ENCODE measurements at regions not wholly inside any gene's neighbourhood (a gene's known extent, or its start where the extent isn't known, plus 50 kb on each side); places are given as distances from the start of the nearest gene placed in this dataset.

DNA sequence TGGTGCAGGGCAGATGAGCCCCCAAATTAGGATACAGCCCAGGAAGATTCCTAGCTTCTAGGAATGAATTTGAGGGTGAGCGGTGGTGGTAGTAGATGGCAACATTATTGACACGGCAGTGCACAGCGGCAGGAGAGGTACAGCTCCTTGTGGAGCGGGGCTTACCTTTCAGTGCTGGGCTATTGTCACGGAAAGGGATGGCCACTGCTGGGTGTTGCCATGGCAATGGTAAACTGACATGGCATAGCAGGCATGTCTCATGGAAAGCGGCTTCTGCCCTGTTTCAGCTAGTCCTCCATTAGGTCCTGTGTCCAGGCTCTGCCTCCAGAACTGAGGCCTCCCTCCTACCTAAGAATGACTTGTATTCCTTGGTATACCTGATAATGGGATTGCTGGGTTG lies 81.8 kb upstream of the WDR1 start:
- no peaks in the 10 kb centered on the region for H3K79me2 ChIP-seq (ENCODE audit: control insufficient read depth, insufficient read depth, low read length)
- H3K9me3 ChIP-seq (ENCODE audit: control extremely low read depth in 1 of 3, control insufficient read depth in 2 of 3, insufficient read depth in 1 of 3, low read length in 2 of 3) = no peaks in the 10 kb centered on the region
- ChIA-PET POLR2A (no interaction called here), CTCF (no interaction called here)
- DNase-seq = no peak
- Mint-ChIP-seq H3K4me1 (no peaks in the 10 kb centered on the region), H3K27me3 (peaks cover 17% of the 10 kb centered on the region), H3K9me3 (ENCODE audit: insufficient read depth) (peaks cover 2% of the 10 kb centered on the region), H3K4me3 (no peak overlapping the region), H3K27ac (no peak overlapping the region)
- H3K4me2 ChIP-seq (replicated peaks; ENCODE audit: low read depth, low read length, poor library complexity, severe bottlenecking) = no peak overlapping the region
- no peaks in the 10 kb centered on the region for H4K20me1 ChIP-seq (ENCODE audit: control insufficient read depth, insufficient read depth, low read length, poor library complexity, severe bottlenecking)
- intact Hi-C loops (cut with micrococcal nuclease) = no loop called here
- H2AFZ ChIP-seq (ENCODE audit: insufficient read depth, low read depth, low read length, poor library complexity, severe bottlenecking) = no peak overlapping the region
- WGBS (ENCODE audit: insufficient coverage) = 100% methylated on average over 6 of the region's 6 CpGs
- H3K36me3 ChIP-seq (replicated peaks in 1 of 2; ENCODE audit: control extremely low read depth in 1 of 2, control insufficient read depth in 1 of 2, extremely low read depth in 1 of 2, insufficient read depth in 2 of 2, low read length in 1 of 2) = no peaks in the 10 kb centered on the region
- H3K4me3 ChIP-seq (ENCODE audit: control extremely low read depth in 1 of 5, extremely low read depth in 1 of 5, insufficient read depth in 1 of 5, low read depth in 2 of 5, low read length in 4 of 5) = no peak overlapping the region
- H3K27me3 ChIP-seq (replicated peaks in 1 of 4; ENCODE audit: control extremely low read depth in 1 of 4, control insufficient read depth in 3 of 4, insufficient read depth in 4 of 4, low read length in 3 of 4) = peaks cover 0 to 5% (median 0%) of the 10 kb centered on the region in 4 experiments
- no peaks in the 10 kb centered on the region for H3K4me1 ChIP-seq (ENCODE audit: control insufficient read depth in 2 of 2, insufficient read depth in 2 of 2, low read length in 2 of 2)
- no peak overlapping the region for H3K9ac ChIP-seq (ENCODE audit: low read length)
- H3K27ac ChIP-seq (ENCODE audit: low read length in 2 of 2) = no peak overlapping the region
- TF ChIP-seq, protein P1, sequence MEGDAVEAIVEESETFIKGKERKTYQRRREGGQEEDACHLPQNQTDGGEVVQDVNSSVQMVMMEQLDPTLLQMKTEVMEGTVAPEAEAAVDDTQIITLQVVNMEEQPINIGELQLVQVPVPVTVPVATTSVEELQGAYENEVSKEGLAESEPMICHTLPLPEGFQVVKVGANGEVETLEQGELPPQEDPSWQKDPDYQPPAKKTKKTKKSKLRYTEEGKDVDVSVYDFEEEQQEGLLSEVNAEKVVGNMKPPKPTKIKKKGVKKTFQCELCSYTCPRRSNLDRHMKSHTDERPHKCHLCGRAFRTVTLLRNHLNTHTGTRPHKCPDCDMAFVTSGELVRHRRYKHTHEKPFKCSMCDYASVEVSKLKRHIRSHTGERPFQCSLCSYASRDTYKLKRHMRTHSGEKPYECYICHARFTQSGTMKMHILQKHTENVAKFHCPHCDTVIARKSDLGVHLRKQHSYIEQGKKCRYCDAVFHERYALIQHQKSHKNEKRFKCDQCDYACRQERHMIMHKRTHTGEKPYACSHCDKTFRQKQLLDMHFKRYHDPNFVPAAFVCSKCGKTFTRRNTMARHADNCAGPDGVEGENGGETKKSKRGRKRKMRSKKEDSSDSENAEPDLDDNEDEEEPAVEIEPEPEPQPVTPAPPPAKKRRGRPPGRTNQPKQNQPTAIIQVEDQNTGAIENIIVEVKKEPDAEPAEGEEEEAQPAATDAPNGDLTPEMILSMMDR (IDR thresholded peaks at IDR 0.05) = no peak
- no peak for TF ChIP-seq EZH2 (IDR thresholded peaks at IDR 0.05; ENCODE audit: borderline replicate concordance, insufficient read depth, low read depth, low read length, poor library complexity, severe bottlenecking)
- no peak for ATAC-seq (ENCODE audit: low read depth)

DNA sequence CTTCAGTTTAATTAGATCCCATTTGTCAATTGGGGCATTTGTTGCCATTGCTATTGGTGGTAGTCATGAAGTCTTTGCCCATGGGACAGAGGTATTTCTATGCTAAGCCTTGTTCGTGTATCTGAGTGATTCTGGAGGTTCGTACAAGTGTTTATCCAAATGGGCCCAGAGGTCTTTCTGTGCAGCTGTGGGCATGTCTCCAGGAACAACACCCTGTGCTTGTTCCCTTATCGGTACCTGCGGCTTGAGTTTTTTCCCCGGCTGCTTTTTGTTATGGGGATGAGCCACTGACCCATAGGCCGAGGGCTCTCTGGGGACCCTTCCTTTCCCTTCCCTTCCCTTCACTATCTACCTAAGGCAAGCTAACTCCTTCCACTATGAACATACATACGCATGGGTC lies 81.4 kb upstream of the WDR1 start:
- no peak overlapping the region for H3K4me3 ChIP-seq (ENCODE audit: control extremely low read depth in 1 of 5, extremely low read depth in 1 of 5, insufficient read depth in 1 of 5, low read depth in 2 of 5, low read length in 4 of 5)
- H3K9me3 ChIP-seq (ENCODE audit: control extremely low read depth in 1 of 3, control insufficient read depth in 2 of 3, insufficient read depth in 1 of 3, low read length in 2 of 3) = no peaks in the 10 kb centered on the region
- no peak overlapping the region for H3K9ac ChIP-seq (ENCODE audit: low read length)
- H3K27me3 Mint-ChIP-seq = peaks cover 16% of the 10 kb centered on the region
- H3K4me3 Mint-ChIP-seq = no peak overlapping the region
- peaks cover 0 to 5% (median 0%) of the 10 kb centered on the region in 4 experiments for H3K27me3 ChIP-seq (replicated peaks in 1 of 4; ENCODE audit: control extremely low read depth in 1 of 4, control insufficient read depth in 3 of 4, insufficient read depth in 4 of 4, low read length in 3 of 4)
- ChIA-PET POLR2A (no interaction called here), CTCF (no interaction called here)
- H3K9me3 Mint-ChIP-seq (ENCODE audit: insufficient read depth) = peaks cover 2% of the 10 kb centered on the region
- intact Hi-C loops (cut with micrococcal nuclease) = no loop called here
- ATAC-seq (ENCODE audit: low read depth) (no peak), DNase-seq (no peak)
- H4K20me1 ChIP-seq (ENCODE audit: control insufficient read depth, insufficient read depth, low read length, poor library complexity, severe bottlenecking) = no peaks in the 10 kb centered on the region
- H3K4me1 Mint-ChIP-seq = no peaks in the 10 kb centered on the region
- no peaks in the 10 kb centered on the region for H3K79me2 ChIP-seq (ENCODE audit: control insufficient read depth, insufficient read depth, low read length)
- H3K36me3 ChIP-seq (replicated peaks in 1 of 2; ENCODE audit: control extremely low read depth in 1 of 2, control insufficient read depth in 1 of 2, extremely low read depth in 1 of 2, insufficient read depth in 2 of 2, low read length in 1 of 2) = no peaks in the 10 kb centered on the region
- H3K27ac ChIP-seq (ENCODE audit: low read length in 2 of 2) = no peak overlapping the region
- H3K4me1 ChIP-seq (ENCODE audit: control insufficient read depth in 2 of 2, insufficient read depth in 2 of 2, low read length in 2 of 2) = no peaks in the 10 kb centered on the region
- no peak overlapping the region for H3K27ac Mint-ChIP-seq
- TF ChIP-seq, protein P1 (IDR thresholded peaks at IDR 0.05) = no peak
- no peak for TF ChIP-seq EZH2 (IDR thresholded peaks at IDR 0.05; ENCODE audit: borderline replicate concordance, insufficient read depth, low read depth, low read length, poor library complexity, severe bottlenecking)
- 100% methylated on average over 3 of the region's 7 CpGs for WGBS (ENCODE audit: insufficient coverage)
- no peak overlapping the region for H2AFZ ChIP-seq (ENCODE audit: insufficient read depth, low read depth, low read length, poor library complexity, severe bottlenecking)
- H3K4me2 ChIP-seq (replicated peaks; ENCODE audit: low read depth, low read length, poor library complexity, severe bottlenecking) = no peak overlapping the region

Measured in B cell (primary cell).